Panc1 (cell line): ENCODE measurements at regions not wholly inside any gene's neighbourhood (a gene's known extent, or its start where the extent isn't known, plus 50 kb on each side); places are given as distances from the start of the nearest gene placed in this dataset.

Experiments
- ATAC-seq: fragments of 200-7000 bp; cut with Tn5 transposase; 2 replicates; pipeline ENCODE4 v1.9.1; 2020; ENCODE audit warnings: mild to moderate bottlenecking, moderate library complexity
- BruUV-seq: library from RNA; stranded (reverse); fragments of 400-500 nt; replicated peaks from 2 replicates; lab custom pipeline; 2021; lab: Mats Ljungman, UMichigan
- CTCF ChIA-PET: fragments of 300-600 bp; sonication (Branson Sonifier 250); formaldehyde crosslinking; loops from one replicate; lab custom pipeline; 2022; ENCODE audit warnings: antibody characterized with exemption; lab: Charles Lee
- POLR2A ChIA-PET: fragments of 300-600 bp; sonication (Branson Sonifier 250); formaldehyde crosslinking; loops from one replicate; lab custom pipeline; 2022; ENCODE audit warnings: antibody characterized with exemption; lab: Charles Lee
- DNase-seq: peaks from one replicate; pipeline ENCODE4 v3.0.0-alpha.2; 2010; ENCODE audit warnings: low read depth, low spot score
- H3K27ac ChIP-seq: 2 replicates; pipeline ENCODE4 v1.5.1; 2011; ENCODE audit warnings: mild to moderate bottlenecking, low read length, inconsistent platforms
- H3K27me3 ChIP-seq: fragments of 200-500 bp; sonication (Bioruptor generic); 2 replicates; pipeline ENCODE4 v1.6.0; 2014; ENCODE audit warnings: low read length, inconsistent platforms; ENCODE audit not compliant: control insufficient read depth, insufficient read depth
- H3K36me3 ChIP-seq: fragments of 200-500 bp; sonication (Bioruptor generic); 2 replicates; pipeline ENCODE4 v1.5.1; 2014; ENCODE audit warnings: inconsistent platforms, mild to moderate bottlenecking, low read length, moderate library complexity; ENCODE audit not compliant: control insufficient read depth, insufficient read depth
- H3K4me1 ChIP-seq: 2 replicates; pipeline ENCODE4 v1.5.1; 2011; ENCODE audit warnings: inconsistent platforms, mild to moderate bottlenecking, low read length, moderate library complexity; ENCODE audit not compliant: control insufficient read depth, insufficient read depth
- H3K4me3 ChIP-seq, 2 experiments: 2 replicates each; pipeline ENCODE4 v1.5.1; 2011 to 2012; ENCODE audit warnings: low read depth in 2 of 2, low read length in 2 of 2, mild to moderate bottlenecking in 2 of 2, inconsistent platforms in 1 of 2, moderate library complexity in 1 of 2
- H3K9me3 ChIP-seq: fragments of 200-500 bp; sonication (Bioruptor generic); 2 replicates; pipeline ENCODE4 v1.5.1; 2014; ENCODE audit warnings: low read depth, mild to moderate bottlenecking, inconsistent platforms, low read length, moderate library complexity; ENCODE audit not compliant: control insufficient read depth, insufficient read depth
- POLR2AphosphoS5 ChIP-seq: IDR thresholded peaks from 2 replicates; pipeline ENCODE4 v1.6.1; 2012; ENCODE audit warnings: mild to moderate bottlenecking, low read depth, low read length, moderate library complexity
- SIN3A ChIP-seq: IDR thresholded peaks from 2 replicates; pipeline ENCODE4 v1.6.1; 2012; ENCODE audit warnings: low read depth, mild to moderate bottlenecking, low read length, moderate library complexity, borderline replicate concordance; ENCODE audit not compliant: insufficient read depth
- TCF7L2 ChIP-seq: IDR thresholded peaks from 2 replicates; pipeline ENCODE4 v1.6.1; 2011; ENCODE audit warnings: mild to moderate bottlenecking, low read depth, low read length, inconsistent platforms
- in situ Hi-C: cut with HindIII; loops from 2 replicates; pipeline ENCODE4 v1.10.0; 2016; ENCODE audit warnings: low sequenced_read_pairs, low pct_unique_long_range_greater_than_20kb
- intact Hi-C: fragments of 100-400 bp; cut with micrococcal nuclease; formaldehyde crosslinking; loops from one replicate; pipeline ENCODE4 v1.10.0; 2022; ENCODE audit not compliant: unreplicated experiment
- TF ChIP-seq, protein P1 (sequence below), 2 experiments: IDR thresholded peaks; 2 replicates each; pipeline ENCODE4 v1.6.1; 2011 to 2012; ENCODE audit warnings: low read depth in 2 of 2, control low read depth in 1 of 2, low read length in 1 of 2, mild to moderate bottlenecking in 1 of 2, moderate library complexity in 1 of 2; ENCODE audit not compliant: insufficient read depth in 1 of 2
- TF ChIP-seq, protein P2 (sequence below): fragments of 450-650 bp; IDR thresholded peaks from 2 replicates; pipeline ENCODE4 v1.5.1; 2017; ENCODE audit warnings: mild to moderate bottlenecking

GRCh38 chr14:100656996-100657395 lies 69.7 kb upstream of the DLK1 start:
- CTCF ChIA-PET, result no interaction called here
- no peak for ATAC-seq
- TF ChIP-seq TCF7L2, result no peak
- no peak for TF ChIP-seq SIN3A
- TF ChIP-seq, protein P1, sequence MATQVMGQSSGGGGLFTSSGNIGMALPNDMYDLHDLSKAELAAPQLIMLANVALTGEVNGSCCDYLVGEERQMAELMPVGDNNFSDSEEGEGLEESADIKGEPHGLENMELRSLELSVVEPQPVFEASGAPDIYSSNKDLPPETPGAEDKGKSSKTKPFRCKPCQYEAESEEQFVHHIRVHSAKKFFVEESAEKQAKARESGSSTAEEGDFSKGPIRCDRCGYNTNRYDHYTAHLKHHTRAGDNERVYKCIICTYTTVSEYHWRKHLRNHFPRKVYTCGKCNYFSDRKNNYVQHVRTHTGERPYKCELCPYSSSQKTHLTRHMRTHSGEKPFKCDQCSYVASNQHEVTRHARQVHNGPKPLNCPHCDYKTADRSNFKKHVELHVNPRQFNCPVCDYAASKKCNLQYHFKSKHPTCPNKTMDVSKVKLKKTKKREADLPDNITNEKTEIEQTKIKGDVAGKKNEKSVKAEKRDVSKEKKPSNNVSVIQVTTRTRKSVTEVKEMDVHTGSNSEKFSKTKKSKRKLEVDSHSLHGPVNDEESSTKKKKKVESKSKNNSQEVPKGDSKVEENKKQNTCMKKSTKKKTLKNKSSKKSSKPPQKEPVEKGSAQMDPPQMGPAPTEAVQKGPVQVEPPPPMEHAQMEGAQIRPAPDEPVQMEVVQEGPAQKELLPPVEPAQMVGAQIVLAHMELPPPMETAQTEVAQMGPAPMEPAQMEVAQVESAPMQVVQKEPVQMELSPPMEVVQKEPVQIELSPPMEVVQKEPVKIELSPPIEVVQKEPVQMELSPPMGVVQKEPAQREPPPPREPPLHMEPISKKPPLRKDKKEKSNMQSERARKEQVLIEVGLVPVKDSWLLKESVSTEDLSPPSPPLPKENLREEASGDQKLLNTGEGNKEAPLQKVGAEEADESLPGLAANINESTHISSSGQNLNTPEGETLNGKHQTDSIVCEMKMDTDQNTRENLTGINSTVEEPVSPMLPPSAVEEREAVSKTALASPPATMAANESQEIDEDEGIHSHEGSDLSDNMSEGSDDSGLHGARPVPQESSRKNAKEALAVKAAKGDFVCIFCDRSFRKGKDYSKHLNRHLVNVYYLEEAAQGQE (IDR thresholded peaks at IDR 0.05; ENCODE audit: insufficient read depth in 1 of 2, low read depth in 2 of 2, low read length in 1 of 2), result no peak
- TF ChIP-seq POLR2AphosphoS5, result no peak
- TF ChIP-seq, protein P2, sequence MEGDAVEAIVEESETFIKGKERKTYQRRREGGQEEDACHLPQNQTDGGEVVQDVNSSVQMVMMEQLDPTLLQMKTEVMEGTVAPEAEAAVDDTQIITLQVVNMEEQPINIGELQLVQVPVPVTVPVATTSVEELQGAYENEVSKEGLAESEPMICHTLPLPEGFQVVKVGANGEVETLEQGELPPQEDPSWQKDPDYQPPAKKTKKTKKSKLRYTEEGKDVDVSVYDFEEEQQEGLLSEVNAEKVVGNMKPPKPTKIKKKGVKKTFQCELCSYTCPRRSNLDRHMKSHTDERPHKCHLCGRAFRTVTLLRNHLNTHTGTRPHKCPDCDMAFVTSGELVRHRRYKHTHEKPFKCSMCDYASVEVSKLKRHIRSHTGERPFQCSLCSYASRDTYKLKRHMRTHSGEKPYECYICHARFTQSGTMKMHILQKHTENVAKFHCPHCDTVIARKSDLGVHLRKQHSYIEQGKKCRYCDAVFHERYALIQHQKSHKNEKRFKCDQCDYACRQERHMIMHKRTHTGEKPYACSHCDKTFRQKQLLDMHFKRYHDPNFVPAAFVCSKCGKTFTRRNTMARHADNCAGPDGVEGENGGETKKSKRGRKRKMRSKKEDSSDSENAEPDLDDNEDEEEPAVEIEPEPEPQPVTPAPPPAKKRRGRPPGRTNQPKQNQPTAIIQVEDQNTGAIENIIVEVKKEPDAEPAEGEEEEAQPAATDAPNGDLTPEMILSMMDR, result no peak

GRCh38 chr14:100657780-100658179 lies 68.9 kb upstream of the DLK1 start:
- intact Hi-C loops (no loop called here), in situ Hi-C loops (no loop called here)
- ChIA-PET CTCF (interaction anchor here (0.7 kb wide), 1 partner anchor 235 kb away, joined by 3 read pairs; no protein-coding TSS in a partner anchor), POLR2A (interaction anchor here (0.6 kb wide), 1 partner anchor 192 kb away, joined by 3 read pairs; no protein-coding TSS in a partner anchor)
- H3K36me3 ChIP-seq, result no peaks in the 10 kb centered on the region
- H3K4me1 ChIP-seq, result peaks cover 48% of the 10 kb centered on the region
- DNase-seq (no peak), ATAC-seq (no peak)
- no peak for TF ChIP-seq POLR2AphosphoS5
- TF ChIP-seq, protein P1 (IDR thresholded peaks at IDR 0.05; ENCODE audit: insufficient read depth in 1 of 2, low read depth in 2 of 2, low read length in 1 of 2), result no peak
- no peak for TF ChIP-seq SIN3A
- TF ChIP-seq, protein P2, result no peak
- TF ChIP-seq TCF7L2, result no peak
- no peak overlapping the region; the same call in 1 of the 2 replicates for H3K27ac ChIP-seq
- BruUV-seq, result no TSS peak
- H3K9me3 ChIP-seq, result no peaks in the 10 kb centered on the region
- H3K27me3 ChIP-seq, result no peaks in the 10 kb centered on the region
- H3K4me3 ChIP-seq, result no peak overlapping the region

More at GRCh38 chr14:100656996-100657395, 69.7 kb upstream of the DLK1 start:
- POLR2A ChIA-PET, result no interaction called here
- Histone ChIP-seq H3K36me3 (no peaks in the 10 kb centered on the region), H3K4me3 (no peak overlapping the region), H3K27ac (no peak overlapping the region; the same call in 1 of the 2 replicates), H3K9me3 (no peaks in the 10 kb centered on the region), H3K27me3 (no peaks in the 10 kb centered on the region), H3K4me1 (peaks cover 46% of the 10 kb centered on the region)
- intact Hi-C loops, result no loop called here
- no TSS peak for BruUV-seq
- DNase-seq, result no peak
- in situ Hi-C loops, result no loop called here
